ENCODE measurements at regions not wholly inside any gene's neighbourhood (a gene's known extent, or its start where the extent isn't known, plus 50 kb on each side); places are given as distances from the start of the nearest gene placed in this dataset.

- no peak overlapping the region for H4K91ac ChIP-seq (ENCODE audit: insufficient read length, low read depth, low read length)
- Mint-ChIP-seq H3K27me3 (ENCODE audit: low read depth) (no peaks in the 10 kb centered on the region), H3K9me3 (no peaks in the 10 kb centered on the region), H3K4me3 (no peak overlapping the region), H3K36me3 (ENCODE audit: insufficient read depth in 1 of 3, low read depth in 3 of 3) (no peaks in the 10 kb centered on the region), H3K4me1 (no peaks in the 10 kb centered on the region), H3K27ac (no peak overlapping the region)
- H3K79me1 ChIP-seq (ENCODE audit: insufficient read depth, low read depth, low read length, poor library complexity, severe bottlenecking): no peaks in the 10 kb centered on the region
- DNase-seq: no peak
- H2BK20ac ChIP-seq (ENCODE audit: low read depth, low read length, poor library complexity, severe bottlenecking): no peak overlapping the region
- no peak overlapping the region for H3K4ac ChIP-seq (ENCODE audit: low read depth, low read length)
- no peak overlapping the region for H3K18ac ChIP-seq (ENCODE audit: insufficient read length, low read depth, low read length)
- H3K4me2 ChIP-seq (ENCODE audit: insufficient read depth, insufficient read length, low read length): no peak overlapping the region
- H2BK15ac ChIP-seq (ENCODE audit: low read depth, low read length): no peak overlapping the region
- no peaks in the 10 kb centered on the region for H3K23me2 ChIP-seq (ENCODE audit: insufficient read length, low read depth, low read length, poor library complexity, severe bottlenecking)
- H3K27me3 ChIP-seq (ENCODE audit: insufficient read depth, low read length): no peaks in the 10 kb centered on the region
- no peak overlapping the region for H3K14ac ChIP-seq (ENCODE audit: insufficient read depth, low read length)
- H3K4me1 ChIP-seq (ENCODE audit: insufficient read depth, low read length): no peaks in the 10 kb centered on the region
- H3K56ac ChIP-seq (ENCODE audit: insufficient read length, low read depth, low read length): no peak overlapping the region
- H2BK12ac ChIP-seq (ENCODE audit: insufficient read length, low read depth, low read length): no peak overlapping the region
- H3K79me2 ChIP-seq (ENCODE audit: insufficient read depth, low read length): no peaks in the 10 kb centered on the region
- no peak overlapping the region for H2BK5ac ChIP-seq (ENCODE audit: insufficient read length, low read length)
- no peak overlapping the region for H3K23ac ChIP-seq (ENCODE audit: insufficient read length, low read depth, low read length)
- no peak overlapping the region for H2AFZ ChIP-seq (ENCODE audit: low read length)
- no peak overlapping the region for H4K8ac ChIP-seq (replicated peaks; ENCODE audit: insufficient read length, low read depth, low read length)
- H3K9ac ChIP-seq (ENCODE audit: extremely low read depth, insufficient read length, low read length): no peak overlapping the region
- no peak overlapping the region for H3K27ac ChIP-seq (ENCODE audit: insufficient read length, low read depth, low read length)
- no CpG with 5 or more reads among the region's 1 CpG for WGBS (ENCODE audit: extremely low coverage, insufficient read length, low lambda C conversion rate)
- H3K9me3 ChIP-seq (ENCODE audit: control insufficient read depth, low read depth, low read length): no peaks in the 10 kb centered on the region
- H4K20me1 ChIP-seq (ENCODE audit: control insufficient read depth, insufficient read depth, insufficient read length): no peaks in the 10 kb centered on the region
- no peak overlapping the region for H3T11ph ChIP-seq (ENCODE audit: low read length)
- no peak overlapping the region for H2BK120ac ChIP-seq (ENCODE audit: low read depth, low read length, poor library complexity, severe bottlenecking)
- H4K5ac ChIP-seq (ENCODE audit: insufficient read length, low read depth, low read length): no peak overlapping the region
- H2AK5ac ChIP-seq (ENCODE audit: insufficient read length, low read length): no peak overlapping the region
- TF ChIP-seq CTCF (conservative IDR thresholded peaks at IDR 0.05): no peak
Measured at GRCh38 chr4:147042046-147042445, 96.4 kb upstream of the TTC29 start.

All from H9 (cell line).